Ovary (tissue), 3 donors: ENCODE measurements at regions not wholly inside any gene's neighbourhood (a gene's known extent, or its start where the extent isn't known, plus 50 kb on each side); places are given as distances from the start of the nearest gene placed in this dataset.

Experiments
- POLR2A ChIP-seq: fragments of 450-650 bp; IDR thresholded peaks from one replicate; pipeline ENCODE4 v1.6.1; 2017; ENCODE audit warnings: antibody characterized with exemption, mild to moderate bottlenecking, moderate library complexity
- TF ChIP-seq, protein P1 (sequence below), 3 donors: fragments of 450-650 bp in 2 of 3; fragments of 200-600 bp in 1 of 3; IDR thresholded peaks; one replicate each; pipeline versions ENCODE4 v1.5.1 to v1.8.0; 2016 to 2022; ENCODE audit warnings: antibody characterized with exemption in 3 of 3, mild to moderate bottlenecking in 1 of 3
- donor health status: DM: no; HTN: no; CAD: no.

- no peak for TF ChIP-seq POLR2A
- TF ChIP-seq, protein P1, sequence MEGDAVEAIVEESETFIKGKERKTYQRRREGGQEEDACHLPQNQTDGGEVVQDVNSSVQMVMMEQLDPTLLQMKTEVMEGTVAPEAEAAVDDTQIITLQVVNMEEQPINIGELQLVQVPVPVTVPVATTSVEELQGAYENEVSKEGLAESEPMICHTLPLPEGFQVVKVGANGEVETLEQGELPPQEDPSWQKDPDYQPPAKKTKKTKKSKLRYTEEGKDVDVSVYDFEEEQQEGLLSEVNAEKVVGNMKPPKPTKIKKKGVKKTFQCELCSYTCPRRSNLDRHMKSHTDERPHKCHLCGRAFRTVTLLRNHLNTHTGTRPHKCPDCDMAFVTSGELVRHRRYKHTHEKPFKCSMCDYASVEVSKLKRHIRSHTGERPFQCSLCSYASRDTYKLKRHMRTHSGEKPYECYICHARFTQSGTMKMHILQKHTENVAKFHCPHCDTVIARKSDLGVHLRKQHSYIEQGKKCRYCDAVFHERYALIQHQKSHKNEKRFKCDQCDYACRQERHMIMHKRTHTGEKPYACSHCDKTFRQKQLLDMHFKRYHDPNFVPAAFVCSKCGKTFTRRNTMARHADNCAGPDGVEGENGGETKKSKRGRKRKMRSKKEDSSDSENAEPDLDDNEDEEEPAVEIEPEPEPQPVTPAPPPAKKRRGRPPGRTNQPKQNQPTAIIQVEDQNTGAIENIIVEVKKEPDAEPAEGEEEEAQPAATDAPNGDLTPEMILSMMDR (IDR thresholded peaks at IDR 0.05): no peak
Observed at GRCh38 chr13:44694842-44695241, 118.7 kb upstream of the TSC22D1 start.
